Astrocyte (in vitro differentiated cells and primary cell): ENCODE measurements at regions not wholly inside any gene's neighbourhood (a gene's known extent, or its start where the extent isn't known, plus 50 kb on each side); places are given as distances from the start of the nearest gene placed in this dataset.

ENCODE experiments used
- EZH2 ChIP-seq: IDR thresholded peaks from 2 replicates; pipeline ENCODE4 v1.6.1; 2012; ENCODE audit warnings: mild to moderate bottlenecking, low read length, inconsistent platforms; ENCODE audit not compliant: insufficient read depth
- TF ChIP-seq, protein P1 (sequence below): IDR thresholded peaks from 2 replicates; pipeline ENCODE4 v1.5.1; 2011; ENCODE audit warnings: low read depth, mild to moderate bottlenecking, inconsistent platforms, low read length, moderate library complexity; ENCODE audit not compliant: insufficient read depth

DNA sequence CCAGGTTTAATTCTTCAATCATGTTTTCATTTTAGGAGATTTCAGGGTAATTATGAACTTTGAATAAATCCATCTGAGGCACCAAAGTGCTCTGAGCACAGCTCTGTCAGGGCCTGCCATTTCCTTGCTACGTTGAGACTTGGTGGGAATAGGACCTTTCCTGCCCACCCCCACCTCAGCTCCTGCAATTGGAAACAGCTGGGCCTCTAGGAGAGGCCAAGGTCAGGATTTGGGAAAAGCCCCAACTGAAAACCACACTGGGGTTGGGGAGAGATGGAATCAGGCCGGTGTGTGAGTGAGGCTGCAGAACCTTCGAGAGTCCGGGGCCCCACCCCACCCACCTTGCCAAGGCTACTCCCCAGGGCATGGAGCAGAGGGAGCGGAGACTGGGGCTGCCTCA, 212.7 kb upstream of the BCOR start:
- TF ChIP-seq, protein P1, sequence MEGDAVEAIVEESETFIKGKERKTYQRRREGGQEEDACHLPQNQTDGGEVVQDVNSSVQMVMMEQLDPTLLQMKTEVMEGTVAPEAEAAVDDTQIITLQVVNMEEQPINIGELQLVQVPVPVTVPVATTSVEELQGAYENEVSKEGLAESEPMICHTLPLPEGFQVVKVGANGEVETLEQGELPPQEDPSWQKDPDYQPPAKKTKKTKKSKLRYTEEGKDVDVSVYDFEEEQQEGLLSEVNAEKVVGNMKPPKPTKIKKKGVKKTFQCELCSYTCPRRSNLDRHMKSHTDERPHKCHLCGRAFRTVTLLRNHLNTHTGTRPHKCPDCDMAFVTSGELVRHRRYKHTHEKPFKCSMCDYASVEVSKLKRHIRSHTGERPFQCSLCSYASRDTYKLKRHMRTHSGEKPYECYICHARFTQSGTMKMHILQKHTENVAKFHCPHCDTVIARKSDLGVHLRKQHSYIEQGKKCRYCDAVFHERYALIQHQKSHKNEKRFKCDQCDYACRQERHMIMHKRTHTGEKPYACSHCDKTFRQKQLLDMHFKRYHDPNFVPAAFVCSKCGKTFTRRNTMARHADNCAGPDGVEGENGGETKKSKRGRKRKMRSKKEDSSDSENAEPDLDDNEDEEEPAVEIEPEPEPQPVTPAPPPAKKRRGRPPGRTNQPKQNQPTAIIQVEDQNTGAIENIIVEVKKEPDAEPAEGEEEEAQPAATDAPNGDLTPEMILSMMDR: no peak
- TF ChIP-seq EZH2: no peak
